ENCODE measurements at regions not wholly inside any gene's neighbourhood (a gene's known extent, or its start where the extent isn't known, plus 50 kb on each side); places are given as distances from the start of the nearest gene placed in this dataset.

DNA sequence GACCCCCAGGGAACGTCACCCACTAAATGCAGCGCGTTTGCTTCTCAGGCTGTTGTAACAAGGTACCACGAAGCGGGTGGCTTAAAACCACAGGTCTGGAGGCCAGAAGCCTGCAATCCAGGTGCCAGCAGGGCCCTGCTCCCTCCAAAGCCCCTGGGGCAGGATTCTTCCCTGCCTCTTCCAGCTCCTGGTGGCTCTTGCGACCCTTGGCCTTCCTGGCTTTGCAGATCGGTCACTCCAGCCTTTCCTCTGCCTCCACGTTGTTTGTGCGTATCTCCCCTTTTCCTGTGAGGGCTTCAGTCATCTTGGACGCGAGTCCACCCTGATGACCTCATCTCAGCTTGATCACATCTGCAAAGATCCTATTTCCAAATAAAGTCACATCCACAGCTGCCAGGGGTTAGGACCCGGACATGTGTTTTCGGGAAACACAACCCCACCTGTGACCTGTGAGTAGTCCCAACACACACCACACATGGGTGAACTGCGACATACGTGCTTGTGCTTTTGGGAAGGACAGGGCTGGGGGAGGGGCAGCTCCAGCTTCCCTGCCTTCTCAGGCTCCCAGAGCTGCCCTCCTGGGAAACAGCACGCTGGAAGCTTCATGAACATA lies 114.5 kb upstream of the NCOR2 start:
- no peak overlapping the region for H3K27ac ChIP-seq (ENCODE audit: low read length)
- ATAC-seq (replicated peaks in 1 of 4) (no peak), DNase-seq (no peak)
- H3K27me3 ChIP-seq (replicated peaks in 1 of 2; ENCODE audit: control insufficient read depth in 2 of 2, extremely low read depth in 1 of 2, insufficient read depth in 2 of 2, low read length in 1 of 2): peaks cover 0 to 22% of the 10 kb centered on the region in 2 experiments
- Mint-ChIP-seq H3K27me3 (peaks cover 0 to 3% of the 10 kb centered on the region in 2 donors), H3K9me3 (no peaks in the 10 kb centered on the region), H3K4me3 (no peak overlapping the region), H3K27ac (no peak overlapping the region), H3K36me3 (no peaks in the 10 kb centered on the region), H3K4me1 (peaks cover under 1 to 7% (median 3%) of the 10 kb centered on the region in 3 donors)
- ChIA-PET CTCF (interaction anchor here in 1 of 2 donors (0.6 kb wide), 1 partner anchor 882 kb away, joined by 4 read pairs; no protein-coding TSS in a partner anchor), POLR2A (no interaction called here)
- WGBS (ENCODE audit: insufficient coverage): 90% methylated on average over 11 of the region's 16 CpGs
- no peak overlapping the region for H3K4me3 ChIP-seq (ENCODE audit: control insufficient read depth in 1 of 2, extremely low read depth in 1 of 2, low read length in 1 of 2)
- no peaks in the 10 kb centered on the region for H3K36me3 ChIP-seq (ENCODE audit: control insufficient read depth in 2 of 2, extremely low read depth in 1 of 2, insufficient read depth in 1 of 2, low read length in 1 of 2)
- H3K4me1 ChIP-seq (ENCODE audit: control insufficient read depth in 1 of 2, extremely low read depth in 1 of 2, insufficient read depth in 2 of 2, low read length in 2 of 2): peaks cover 0 to 7% of the 10 kb centered on the region in 2 experiments
- no peaks in the 10 kb centered on the region for H3K9me3 ChIP-seq

DNA sequence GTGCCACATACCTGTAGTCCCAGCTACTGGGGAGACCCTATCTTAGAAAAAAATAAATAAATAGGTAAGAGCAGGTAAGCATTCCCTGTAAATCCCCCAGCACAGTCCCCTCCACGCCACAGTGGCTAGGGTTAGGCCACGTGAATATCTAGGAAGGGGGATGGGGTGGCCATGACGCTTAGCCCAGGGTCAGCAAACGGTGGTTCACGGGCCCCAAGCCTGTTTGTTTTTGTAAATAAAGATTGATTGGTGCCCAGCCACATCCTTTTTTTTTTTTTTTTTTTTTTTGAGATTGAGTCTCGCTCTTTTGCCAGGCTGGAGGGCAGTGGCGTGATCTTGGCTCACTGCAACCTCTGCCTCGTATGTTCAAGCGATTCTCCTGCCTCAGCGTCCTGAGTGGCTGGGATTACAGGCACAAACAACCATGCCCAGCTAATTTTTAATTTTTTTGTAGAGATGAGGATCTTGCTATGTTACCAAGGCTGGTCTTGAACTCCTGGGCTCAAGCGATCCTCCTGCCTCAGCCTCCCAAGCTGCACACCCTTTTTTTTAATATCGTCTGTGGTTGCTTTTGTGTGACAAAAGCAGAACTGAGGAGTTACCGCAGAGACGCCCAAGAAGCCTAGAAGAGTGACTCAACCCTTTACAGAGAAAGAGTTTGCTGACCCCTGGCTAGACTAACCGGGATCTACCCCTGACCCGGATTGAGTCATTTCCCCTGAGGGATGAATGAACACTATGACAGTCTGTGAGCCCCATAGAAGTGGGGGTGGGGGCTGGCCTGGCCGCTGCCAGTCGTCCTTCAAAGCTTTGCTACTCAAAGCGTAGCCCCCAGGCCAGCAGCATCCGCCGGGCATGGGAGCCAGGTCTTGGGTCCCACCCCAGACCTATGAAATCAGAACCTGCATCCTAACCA lies 113.7 kb upstream of the NCOR2 start:
- peaks cover 0 to 3% of the 10 kb centered on the region in 2 donors for H3K27me3 Mint-ChIP-seq
- no peak overlapping the region for H3K4me3 ChIP-seq (ENCODE audit: control insufficient read depth in 1 of 2, extremely low read depth in 1 of 2, low read length in 1 of 2)
- no peak overlapping the region for H3K4me3 Mint-ChIP-seq
- peaks cover 0 to 4% of the 10 kb centered on the region in 2 experiments for H3K4me1 ChIP-seq (ENCODE audit: control insufficient read depth in 1 of 2, extremely low read depth in 1 of 2, insufficient read depth in 2 of 2, low read length in 2 of 2)
- H3K27ac Mint-ChIP-seq: no peak overlapping the region
- no peaks in the 10 kb centered on the region for H3K9me3 Mint-ChIP-seq
- no peaks in the 10 kb centered on the region for H3K36me3 Mint-ChIP-seq
- no peak overlapping the region for H3K27ac ChIP-seq (ENCODE audit: low read length)
- H3K4me1 Mint-ChIP-seq: peaks cover 0 to 7% (median 2%) of the 10 kb centered on the region in 3 donors
- no peaks in the 10 kb centered on the region for H3K9me3 ChIP-seq
- ChIA-PET POLR2A (no interaction called here), CTCF (no interaction called here)
- DNase-seq (peak in 4 of 35 experiments; percentile 4 to 39 (median 14)), ATAC-seq (replicated peaks in 1 of 4) (peak in 1 of 4 experiments; percentile 33)
- 37% methylated on average over 2 of the region's 21 CpGs for WGBS (ENCODE audit: insufficient coverage)
- H3K36me3 ChIP-seq (ENCODE audit: control insufficient read depth in 2 of 2, extremely low read depth in 1 of 2, insufficient read depth in 1 of 2, low read length in 1 of 2): no peaks in the 10 kb centered on the region
- peaks cover 0 to 19% of the 10 kb centered on the region in 2 experiments for H3K27me3 ChIP-seq (replicated peaks in 1 of 2; ENCODE audit: control insufficient read depth in 2 of 2, extremely low read depth in 1 of 2, insufficient read depth in 2 of 2, low read length in 1 of 2)

DNA sequence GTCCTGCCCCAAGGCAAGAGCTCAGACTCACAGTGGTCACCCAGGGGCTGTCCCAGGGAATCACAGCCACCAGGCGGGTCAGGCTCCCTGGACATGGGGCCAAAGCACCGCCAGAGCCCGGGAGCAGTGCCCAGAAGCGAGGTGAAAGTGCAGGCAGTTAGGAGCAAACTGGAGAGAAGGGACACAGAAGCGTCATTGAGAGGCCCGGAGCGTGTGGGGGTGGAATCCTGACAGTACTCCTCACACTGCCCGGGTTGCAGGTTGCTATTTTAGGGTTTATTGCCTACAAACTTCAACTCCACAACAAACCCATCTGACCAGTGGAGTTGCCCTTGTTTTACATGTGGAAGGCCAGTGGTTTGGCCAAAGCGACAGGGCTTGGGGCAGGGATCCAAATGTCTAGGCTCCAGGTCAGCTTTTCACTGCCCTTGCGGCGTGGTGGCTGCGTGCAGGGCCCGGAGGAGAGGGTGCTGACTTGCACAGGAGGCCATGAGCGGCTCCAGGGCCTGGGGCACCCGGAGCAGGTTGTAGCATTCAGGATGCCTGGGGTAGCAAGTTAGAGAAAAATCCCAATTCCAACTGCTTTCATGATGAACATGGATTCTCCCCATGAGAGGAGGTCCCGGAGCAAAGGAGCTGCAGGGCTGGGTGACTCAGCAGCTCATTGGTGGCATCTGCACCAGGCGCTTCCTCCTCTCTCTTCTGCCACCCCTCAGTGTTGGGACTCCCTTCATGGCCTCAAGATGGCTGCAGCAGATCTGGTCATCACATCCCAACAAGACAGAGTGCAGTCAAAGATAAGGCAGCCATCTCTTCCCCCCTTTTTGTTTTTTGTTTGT lies 112.3 kb upstream of the NCOR2 start:
- CTCF ChIA-PET: no interaction called here
- Mint-ChIP-seq H3K27me3 (no peaks in the 10 kb centered on the region), H3K9me3 (no peaks in the 10 kb centered on the region), H3K27ac (no peak overlapping the region), H3K36me3 (no peaks in the 10 kb centered on the region), H3K4me1 (no peaks in the 10 kb centered on the region), H3K4me3 (no peak overlapping the region)
- Histone ChIP-seq H3K9me3 (no peaks in the 10 kb centered on the region), H3K36me3 (ENCODE audit: control insufficient read depth in 2 of 2, extremely low read depth in 1 of 2, insufficient read depth in 1 of 2, low read length in 1 of 2) (no peaks in the 10 kb centered on the region), H3K27ac (ENCODE audit: low read length) (no peak overlapping the region), H3K4me1 (ENCODE audit: control insufficient read depth in 1 of 2, extremely low read depth in 1 of 2, insufficient read depth in 2 of 2, low read length in 2 of 2) (peaks cover 0 to 4% of the 10 kb centered on the region in 2 experiments), H3K4me3 (ENCODE audit: control insufficient read depth in 1 of 2, extremely low read depth in 1 of 2, low read length in 1 of 2) (no peak overlapping the region), H3K27me3 (replicated peaks in 1 of 2; ENCODE audit: control insufficient read depth in 2 of 2, extremely low read depth in 1 of 2, insufficient read depth in 2 of 2, low read length in 1 of 2) (peaks cover 0 to 18% of the 10 kb centered on the region in 2 experiments)
- ATAC-seq (replicated peaks in 1 of 4) (no peak), DNase-seq (no peak)
- 89% methylated on average over 4 of the region's 17 CpGs for WGBS (ENCODE audit: insufficient coverage)
- POLR2A ChIA-PET: interaction anchor here in 1 of 2 donors (0.6 kb wide), 1 partner anchor 10 kb away, joined by 5 read pairs; no protein-coding TSS in a partner anchor

DNA sequence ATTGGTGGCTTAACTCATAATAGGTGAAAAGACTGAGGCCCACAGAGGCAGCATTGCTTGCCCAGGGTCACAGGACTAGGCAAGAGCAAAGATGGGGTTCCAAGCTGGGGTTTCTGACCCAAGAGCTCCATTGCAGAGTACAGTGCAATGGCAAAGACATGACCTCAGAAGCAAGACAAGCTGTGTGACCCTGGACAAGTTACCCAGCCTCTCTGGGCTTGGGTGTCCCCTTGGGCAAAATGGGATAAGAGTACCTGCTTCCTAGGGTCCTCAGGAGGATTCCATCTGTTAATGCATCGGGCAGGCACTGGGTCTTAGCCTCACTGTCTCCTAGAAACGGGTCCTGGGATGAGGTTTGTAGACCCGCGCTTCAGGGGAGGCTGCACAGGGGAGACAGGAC lies 111.6 kb upstream of the NCOR2 start:
- 97% methylated on average over 4 of the region's 4 CpGs for WGBS (ENCODE audit: insufficient coverage)
- H3K27me3 Mint-ChIP-seq: no peaks in the 10 kb centered on the region
- Histone ChIP-seq H3K4me1 (ENCODE audit: control insufficient read depth in 1 of 2, extremely low read depth in 1 of 2, insufficient read depth in 2 of 2, low read length in 2 of 2) (peaks cover 0 to 4% of the 10 kb centered on the region in 2 experiments), H3K27me3 (replicated peaks in 1 of 2; ENCODE audit: control insufficient read depth in 2 of 2, extremely low read depth in 1 of 2, insufficient read depth in 2 of 2, low read length in 1 of 2) (peaks cover 0 to 18% of the 10 kb centered on the region in 2 experiments), H3K9me3 (no peaks in the 10 kb centered on the region), H3K27ac (ENCODE audit: low read length) (no peak overlapping the region), H3K36me3 (ENCODE audit: control insufficient read depth in 2 of 2, extremely low read depth in 1 of 2, insufficient read depth in 1 of 2, low read length in 1 of 2) (no peaks in the 10 kb centered on the region), H3K4me3 (ENCODE audit: control insufficient read depth in 1 of 2, extremely low read depth in 1 of 2, low read length in 1 of 2) (no peak overlapping the region)
- H3K9me3 Mint-ChIP-seq: no peaks in the 10 kb centered on the region
- ChIA-PET POLR2A (no interaction called here), CTCF (no interaction called here)
- H3K4me1 Mint-ChIP-seq: no peaks in the 10 kb centered on the region
- H3K36me3 Mint-ChIP-seq: no peaks in the 10 kb centered on the region
- H3K4me3 Mint-ChIP-seq: no peak overlapping the region
- DNase-seq (no peak), ATAC-seq (replicated peaks in 1 of 4) (no peak)
- no peak overlapping the region for H3K27ac Mint-ChIP-seq

DNA sequence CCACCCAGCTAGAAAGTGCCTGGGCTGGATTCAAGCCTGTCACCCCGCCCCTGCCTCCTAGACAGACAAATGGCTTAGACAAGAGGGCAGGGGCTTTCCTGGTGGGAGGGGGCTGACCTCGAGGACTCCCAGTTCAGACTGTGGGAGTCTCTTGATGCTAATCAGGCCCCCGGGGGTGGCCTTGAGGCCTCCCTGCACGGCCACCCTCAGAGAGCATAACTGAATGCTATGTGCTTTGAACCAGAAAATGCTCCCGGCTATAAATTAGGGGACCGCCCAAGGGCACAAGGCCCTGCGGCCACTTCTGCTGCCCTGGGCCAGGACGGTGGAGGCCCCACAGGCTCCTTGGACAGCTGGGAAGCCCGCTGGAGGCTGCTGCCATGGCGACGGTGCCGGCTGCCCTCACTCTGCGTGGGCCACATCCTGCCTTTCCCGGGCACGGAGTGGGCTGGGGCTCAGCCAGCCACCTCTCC lies 111.0 kb upstream of the NCOR2 start:
- no peak for DNase-seq
- Histone ChIP-seq H3K27me3 (replicated peaks in 1 of 2; ENCODE audit: control insufficient read depth in 2 of 2, extremely low read depth in 1 of 2, insufficient read depth in 2 of 2, low read length in 1 of 2) (peaks cover 0 to 18% of the 10 kb centered on the region in 2 experiments), H3K36me3 (ENCODE audit: control insufficient read depth in 2 of 2, extremely low read depth in 1 of 2, insufficient read depth in 1 of 2, low read length in 1 of 2) (no peaks in the 10 kb centered on the region), H3K4me1 (ENCODE audit: control insufficient read depth in 1 of 2, extremely low read depth in 1 of 2, insufficient read depth in 2 of 2, low read length in 2 of 2) (peaks cover 0 to 4% of the 10 kb centered on the region in 2 experiments), H3K4me3 (ENCODE audit: control insufficient read depth in 1 of 2, extremely low read depth in 1 of 2, low read length in 1 of 2) (no peak overlapping the region), H3K27ac (ENCODE audit: low read length) (no peak overlapping the region), H3K9me3 (no peaks in the 10 kb centered on the region)
- POLR2A ChIA-PET: no interaction called here
- no peak for ATAC-seq (replicated peaks in 1 of 4)
- Mint-ChIP-seq H3K9me3 (no peaks in the 10 kb centered on the region), H3K4me1 (no peaks in the 10 kb centered on the region), H3K36me3 (no peaks in the 10 kb centered on the region), H3K27me3 (no peaks in the 10 kb centered on the region), H3K4me3 (no peak overlapping the region), H3K27ac (no peak overlapping the region)
- CTCF ChIA-PET: interaction anchor here in 1 of 2 donors (0.5 kb wide), 1 partner anchor 1133 kb away, joined by 3 read pairs; no protein-coding TSS in a partner anchor
- WGBS (ENCODE audit: insufficient coverage): 74% methylated on average over 14 of the region's 15 CpGs
